GM12872 (cell line): ENCODE measurements at regions not wholly inside any gene's neighbourhood (a gene's known extent, or its start where the extent isn't known, plus 50 kb on each side); places are given as distances from the start of the nearest gene placed in this dataset.

ENCODE experiments used
- CTCF ChIP-seq: IDR thresholded peaks from 3 replicates; pipeline ENCODE4 v1.5.1; 2011; ENCODE audit warnings: low read depth, mild to moderate bottlenecking, low read length, moderate library complexity; ENCODE audit not compliant: insufficient read depth

DNA sequence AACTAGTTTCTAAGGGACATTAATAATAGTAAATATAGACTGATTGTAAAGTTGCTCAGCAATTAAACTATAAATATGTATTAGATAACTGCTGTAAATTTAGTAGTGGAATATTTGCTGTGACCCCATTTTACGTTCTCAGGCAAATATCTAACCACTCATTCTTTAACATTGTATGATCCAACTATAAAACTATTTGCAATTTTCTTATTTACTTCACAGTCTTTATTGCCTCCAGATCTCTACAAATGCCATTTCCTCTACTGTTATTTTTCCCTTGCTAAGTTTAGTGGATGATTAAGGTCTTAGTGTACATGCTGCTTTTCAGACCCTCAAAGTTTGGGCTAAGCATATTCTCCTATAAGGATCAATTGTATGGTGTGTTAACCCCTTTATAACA, 526.2 kb upstream of the ST8SIA4 start:
- TF ChIP-seq CTCF: no peak

DNA sequence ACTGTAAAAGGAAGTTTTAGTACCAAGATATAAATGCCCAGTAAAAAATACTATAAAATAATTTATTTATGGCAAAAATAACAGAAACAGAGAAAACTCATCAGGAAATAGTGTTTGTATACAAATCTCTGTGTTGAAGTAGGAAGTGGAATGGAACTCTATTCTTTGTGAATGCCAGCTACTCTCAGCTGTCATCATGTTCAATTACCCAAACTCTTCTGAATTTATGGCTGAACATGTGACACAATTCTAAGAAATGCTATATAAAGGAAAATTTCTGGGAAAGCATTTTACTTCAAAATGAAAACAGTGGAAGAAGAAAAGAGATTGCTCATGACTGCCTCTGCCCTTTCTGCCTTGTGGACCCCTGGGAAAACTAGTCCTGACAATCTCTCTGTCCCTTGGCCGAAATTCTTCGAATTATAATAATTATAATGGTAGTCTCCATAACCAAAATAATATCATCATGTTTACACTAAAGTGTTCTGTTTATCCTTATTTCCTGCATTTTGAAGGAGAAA, 522.3 kb upstream of the ST8SIA4 start:
- no peak for TF ChIP-seq CTCF

DNA sequence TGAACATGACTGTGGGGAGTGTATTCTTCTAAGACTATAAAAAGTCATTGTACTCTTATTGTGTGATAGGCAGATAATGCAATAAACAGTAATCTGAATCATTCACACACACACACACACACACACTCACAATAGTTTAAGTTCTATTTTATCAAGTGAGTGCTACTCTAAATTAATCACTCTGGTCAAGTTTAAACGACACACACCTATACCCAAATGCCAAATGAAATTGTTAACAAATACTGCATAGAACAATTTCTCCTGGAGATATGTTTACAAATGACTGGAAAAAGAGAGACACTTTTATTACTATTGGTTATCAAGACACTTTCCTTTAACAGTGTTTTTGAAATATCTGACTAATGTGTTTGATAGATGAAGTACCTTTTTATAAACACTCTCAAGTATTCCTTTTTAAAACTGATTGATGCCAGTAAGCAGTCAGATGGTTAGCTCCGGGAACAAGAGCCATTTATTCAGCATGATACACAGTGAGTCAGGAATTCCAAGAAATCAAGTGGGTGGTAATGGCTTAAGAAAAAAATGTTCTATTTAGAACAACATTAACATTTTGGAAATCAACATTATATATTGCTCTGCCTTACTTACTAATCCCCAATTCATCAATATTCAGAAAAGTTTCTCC, 521.6 kb upstream of the ST8SIA4 start:
- no peak for TF ChIP-seq CTCF

DNA sequence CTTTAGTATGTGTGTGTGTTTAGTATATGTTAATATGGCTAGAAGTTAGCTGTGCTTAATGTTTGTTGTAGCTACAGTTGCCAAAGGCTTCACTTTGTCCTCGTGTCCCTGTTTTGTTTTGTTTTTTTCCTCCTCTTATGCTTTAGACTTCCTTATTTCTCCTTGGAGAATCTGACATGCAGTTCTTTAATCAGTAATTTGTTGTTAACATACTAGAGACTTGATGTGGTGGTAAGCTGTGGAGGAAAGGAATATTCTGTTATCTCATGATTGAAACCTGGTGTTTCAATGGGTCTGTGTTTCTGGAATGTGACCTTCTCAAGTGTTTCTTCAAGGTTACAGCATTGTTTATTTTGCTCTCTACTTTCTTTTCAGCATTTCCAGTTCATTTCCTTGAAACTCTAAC, 515.6 kb upstream of the ST8SIA4 start:
- no peak for TF ChIP-seq CTCF

- TF ChIP-seq CTCF: no peak
These were observed 501.4 kb upstream of the ST8SIA4 start for GRCh38 chr5:101404531-101404930.

DNA sequence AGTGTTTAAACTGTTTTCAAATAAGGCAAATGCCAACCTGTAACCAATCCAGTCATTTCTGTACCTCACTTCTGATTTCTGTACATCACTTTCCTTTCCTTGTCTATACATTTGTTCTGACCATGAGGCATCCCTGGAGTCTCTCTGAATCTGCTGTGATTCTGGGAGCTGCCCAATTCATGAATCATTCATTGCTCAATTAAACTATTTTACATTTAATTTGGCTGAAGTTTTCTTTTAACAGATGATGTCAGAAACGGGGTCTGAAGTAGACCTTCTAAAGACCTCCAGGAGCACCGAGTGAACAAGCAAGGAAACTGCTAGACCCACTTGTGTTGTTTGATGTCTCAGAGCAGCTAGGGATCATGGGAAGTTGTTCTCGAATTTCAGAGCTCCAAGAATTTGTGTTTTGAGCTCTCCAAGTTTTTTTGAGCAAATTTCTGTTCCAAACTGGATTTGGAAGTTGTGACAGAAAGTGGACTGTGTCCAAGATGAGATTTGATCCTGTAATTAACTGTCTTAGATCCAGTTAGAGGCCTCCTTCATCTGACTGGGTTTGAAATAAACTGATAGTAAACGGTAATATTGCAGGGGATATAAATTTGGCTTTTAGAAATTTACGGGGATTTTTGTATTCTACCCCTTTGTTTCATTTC, 490.8 kb upstream of the ST8SIA4 start:
- no peak for TF ChIP-seq CTCF

DNA sequence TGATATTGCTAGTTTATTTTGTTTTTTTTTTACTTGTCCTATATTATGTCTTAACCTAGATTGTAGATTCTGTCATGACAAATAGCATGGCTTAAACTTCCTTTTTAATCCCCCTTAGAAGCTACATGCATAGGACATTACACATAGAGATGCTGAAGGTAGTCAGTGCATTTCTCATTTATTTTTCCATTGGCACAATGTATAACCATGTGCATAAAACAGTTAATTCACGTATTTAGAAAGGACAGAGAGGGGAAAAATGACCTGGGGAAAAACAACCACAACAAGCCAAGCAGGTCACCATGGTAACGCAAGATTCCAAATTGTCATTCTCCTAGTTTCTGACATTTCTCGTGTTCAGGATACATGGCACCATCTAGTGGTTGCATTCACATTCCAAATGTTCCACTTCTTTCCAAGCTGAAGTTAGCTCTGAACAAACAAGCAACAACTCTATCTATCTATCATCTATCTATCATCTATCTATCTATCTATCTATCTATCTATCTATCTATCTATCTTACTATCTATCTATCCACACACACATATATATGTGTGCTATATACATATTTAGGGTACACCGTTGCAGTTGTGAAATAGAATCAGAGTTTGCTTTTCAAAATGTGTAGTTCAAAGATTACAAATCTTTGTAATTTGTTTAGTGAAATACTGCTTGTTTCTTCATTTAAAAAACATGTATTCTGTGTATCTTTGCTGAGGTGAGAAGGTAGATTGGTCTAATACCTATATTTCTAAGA, 487.2 kb upstream of the ST8SIA4 start:
- peak; percentile 66 for TF ChIP-seq CTCF
